ENCODE measurements at regions not wholly inside any gene's neighbourhood (a gene's known extent, or its start where the extent isn't known, plus 50 kb on each side); places are given as distances from the start of the nearest gene placed in this dataset.

GRCh38 chr20:57055345-57055744 lies 211.1 kb downstream of the BMP7 start:
- Histone ChIP-seq H3K9ac (ENCODE audit: low read length in 3 of 3) (no peak overlapping the region), H3K4me3 (ENCODE audit: low read length in 3 of 3) (no peak overlapping the region), H3K4me1 (ENCODE audit: control insufficient read depth in 2 of 3, insufficient read depth in 2 of 3, low read depth in 1 of 3, low read length in 3 of 3) (no peaks in the 10 kb centered on the region), H3K27me3 (ENCODE audit: control insufficient read depth, insufficient read depth, low read length) (no peaks in the 10 kb centered on the region), H3K9me3 (ENCODE audit: control insufficient read depth in 2 of 3, insufficient read depth in 1 of 3, low read length in 3 of 3) (peaks cover 0 to 4% (median 0%) of the 10 kb centered on the region in 3 donors), H3K36me3 (ENCODE audit: control insufficient read depth in 2 of 3, insufficient read depth in 3 of 3, low read length in 3 of 3) (no peaks in the 10 kb centered on the region), H3K27ac (ENCODE audit: low read depth in 2 of 2, low read length in 2 of 2) (no peak overlapping the region)
- intact Hi-C loops (cut with DNase I): no loop called here
- TF ChIP-seq CTCF (IDR thresholded peaks at IDR 0.05; ENCODE audit: borderline replicate concordance, extremely low read depth, insufficient read depth): no peak
- DNase-seq (no peak), FAIRE-seq (no peak)

- H3K27me3 ChIP-seq (ENCODE audit: control insufficient read depth, insufficient read depth, low read length): no peaks in the 10 kb centered on the region
- H3K4me3 ChIP-seq (ENCODE audit: low read length in 3 of 3): no peak overlapping the region
- intact Hi-C loops (cut with DNase I): no loop called here
- TF ChIP-seq CTCF (IDR thresholded peaks at IDR 0.05; ENCODE audit: borderline replicate concordance, extremely low read depth, insufficient read depth): no peak
- no peak overlapping the region for H3K9ac ChIP-seq (ENCODE audit: low read length in 3 of 3)
- no peaks in the 10 kb centered on the region for H3K4me1 ChIP-seq (ENCODE audit: control insufficient read depth in 2 of 3, insufficient read depth in 2 of 3, low read depth in 1 of 3, low read length in 3 of 3)
- peaks cover 0 to 4% (median 0%) of the 10 kb centered on the region in 3 donors for H3K9me3 ChIP-seq (ENCODE audit: control insufficient read depth in 2 of 3, insufficient read depth in 1 of 3, low read length in 3 of 3)
- DNase-seq: no peak
- H3K27ac ChIP-seq (ENCODE audit: low read depth in 2 of 2, low read length in 2 of 2): no peak overlapping the region
- FAIRE-seq: no peak
- H3K36me3 ChIP-seq (ENCODE audit: control insufficient read depth in 2 of 3, insufficient read depth in 3 of 3, low read length in 3 of 3): no peaks in the 10 kb centered on the region
These were observed 209.8 kb downstream of the BMP7 start for GRCh38 chr20:57056651-57057050.

- H3K9me3 ChIP-seq (ENCODE audit: control insufficient read depth in 2 of 3, insufficient read depth in 1 of 3, low read length in 3 of 3): no peaks in the 10 kb centered on the region
- DNase-seq (no peak), FAIRE-seq (no peak)
- H3K27ac ChIP-seq (ENCODE audit: low read depth in 2 of 2, low read length in 2 of 2): no peak overlapping the region
- H3K36me3 ChIP-seq (ENCODE audit: control insufficient read depth in 2 of 3, insufficient read depth in 3 of 3, low read length in 3 of 3): no peaks in the 10 kb centered on the region
- H3K4me1 ChIP-seq (ENCODE audit: control insufficient read depth in 2 of 3, insufficient read depth in 2 of 3, low read depth in 1 of 3, low read length in 3 of 3): no peaks in the 10 kb centered on the region
- no peak overlapping the region for H3K4me3 ChIP-seq (ENCODE audit: low read length in 3 of 3)
- intact Hi-C loops (cut with DNase I): no loop called here
- no peak overlapping the region for H3K9ac ChIP-seq (ENCODE audit: low read length in 3 of 3)
- no peak for TF ChIP-seq CTCF (IDR thresholded peaks at IDR 0.05; ENCODE audit: borderline replicate concordance, extremely low read depth, insufficient read depth)
- H3K27me3 ChIP-seq (ENCODE audit: control insufficient read depth, insufficient read depth, low read length): no peaks in the 10 kb centered on the region
These were observed 207.3 kb downstream of the BMP7 start for GRCh38 chr20:57059055-57059596.

Data from kidney (tissue), 13 donors.